A549 (cell line): ENCODE measurements at regions not wholly inside any gene's neighbourhood (a gene's known extent, or its start where the extent isn't known, plus 50 kb on each side); places are given as distances from the start of the nearest gene placed in this dataset.

ENCODE experiments used
- ATAC-seq, 2 experiments: fragments of 200-7000 bp in 1 of 2; fragments of >200 bp in 1 of 2; cut with Nextera tagmentation in 1 of 2; cut with Tn5 transposase in 1 of 2; 3 replicates each; pipeline versions ENCODE4 v1.8.0 to v1.9.1; 2018 to 2020; ENCODE audit warnings: mild to moderate bottlenecking in 1 of 2, moderate library complexity in 1 of 2
- CTCF ChIA-PET: fragments of 300-600 bp; sonication (Branson Sonifier 250); formaldehyde crosslinking; extraction: SDS; loops from one replicate; lab custom pipeline; 2021; ENCODE audit warnings: antibody characterized with exemption, inconsistent platforms; lab: Yijun Ruan, JAX
- POLR2A ChIA-PET: fragments of 350-600 bp; formaldehyde crosslinking; extraction: SDS; loops from one replicate; lab custom pipeline; 2021; ENCODE audit warnings: antibody characterized with exemption, inconsistent platforms; lab: Yijun Ruan, JAX
- DNase-seq, 2 experiments: peaks; one replicate each; pipeline versions ENCODE4 v3.0.0 to v3.0.0-alpha.2; 2011 to 2016; ENCODE audit warnings: low read depth in 1 of 2, low spot score in 1 of 2
- FAIRE-seq: peaks from 2 replicates; lab custom pipeline; 2011; peaks lifted over from hg19 to GRCh38; lab: Jason Lieb, UNC
- H3K27ac ChIP-seq, 2 experiments: fragments of >200 bp; sonication (Bioruptor Twin); formaldehyde crosslinking; 3 replicates each; pipeline ENCODE4 v1.5.1; 2016 to 2017
- H3K4me1 ChIP-seq: fragments of >200 bp; sonication (Bioruptor Twin); formaldehyde crosslinking; 3 replicates; pipeline ENCODE4 v1.6.1; 2016
- H3K4me2 ChIP-seq: fragments of >200 bp; sonication (Bioruptor Twin); formaldehyde crosslinking; 3 replicates; pipeline ENCODE4 v1.6.1; 2016
- H3K4me3 ChIP-seq: fragments of >200 bp; sonication (Bioruptor Twin); formaldehyde crosslinking; 3 replicates; pipeline ENCODE4 v1.5.1; 2016
- H3K9me3 ChIP-seq: fragments of >200 bp; sonication (Bioruptor Twin); formaldehyde crosslinking; 3 replicates; pipeline ENCODE4 v1.6.1; 2016
- ATOH8 ChIP-seq: fragments of 250-450 bp; sonication (Bioruptor Pico); IDR thresholded peaks from 2 replicates; pipeline ENCODE4 v1.5.0; 2020; ENCODE audit warnings: low read depth, mild to moderate bottlenecking, moderate library complexity
- BHLHE40 ChIP-seq: IDR thresholded peaks from 2 replicates; pipeline ENCODE4 v1.6.1; 2012; ENCODE audit warnings: low read depth, low read length, inconsistent platforms
- CBX8 ChIP-seq: fragments of 200-600 bp; sonication (generic); IDR thresholded peaks from 2 replicates; pipeline ENCODE4 v1.6.1; 2016
- CHD2 ChIP-seq: fragments of 150-350 bp; IDR thresholded peaks from 2 replicates; pipeline ENCODE4 v1.6.1; 2014; ENCODE audit warnings: low read length; ENCODE audit not compliant: partially characterized antibody
- CHD4 ChIP-seq: fragments of 200-600 bp; sonication (generic); IDR thresholded peaks from 2 replicates; pipeline ENCODE4 v1.6.1; 2016; ENCODE audit warnings: antibody characterized with exemption, mild to moderate bottlenecking, borderline replicate concordance
- CTCF ChIP-seq: fragments of >200 bp; sonication (Bioruptor Twin); formaldehyde crosslinking; IDR thresholded peaks from 3 replicates; pipeline ENCODE4 v1.5.1; 2016
- HES2 ChIP-seq: fragments of >200 bp; sonication (Bioruptor Twin); formaldehyde crosslinking; IDR thresholded peaks from 2 replicates; pipeline ENCODE4 v1.6.1; 2016
- HMGXB4 ChIP-seq: fragments of 250-450 bp; sonication (Bioruptor Pico); IDR thresholded peaks from 2 replicates; pipeline ENCODE4 v1.5.0; 2021; ENCODE audit warnings: mild to moderate bottlenecking, moderate library complexity, borderline replicate concordance
- HOXA7 ChIP-seq: fragments of 250-450 bp; sonication (Bioruptor Pico); IDR thresholded peaks from 2 replicates; pipeline ENCODE4 v1.5.0; 2020; ENCODE audit warnings: mild to moderate bottlenecking, moderate library complexity
- HOXB5 ChIP-seq: fragments of 250-450 bp; sonication (Bioruptor Pico); IDR thresholded peaks from 2 replicates; pipeline ENCODE4 v1.5.0; 2020; ENCODE audit warnings: mild to moderate bottlenecking, moderate library complexity
- MAFK ChIP-seq: fragments of 450-650 bp; IDR thresholded peaks from 2 replicates; pipeline ENCODE4 v1.6.1; 2014; ENCODE audit not compliant: partially characterized antibody
- MAX ChIP-seq: IDR thresholded peaks from 2 replicates; pipeline ENCODE4 v1.6.1; 2012
- MAZ ChIP-seq: fragments of 150-350 bp; IDR thresholded peaks from 2 replicates; pipeline ENCODE4 v1.6.1; 2014; ENCODE audit warnings: antibody characterized with exemption, low read depth, low read length, borderline replicate concordance
- NR3C1 ChIP-seq: fragments of >200 bp; sonication (Bioruptor Twin); formaldehyde crosslinking; IDR thresholded peaks from 3 replicates; pipeline ENCODE4 v1.6.1; 2017
- RNF2 ChIP-seq: fragments of 200-600 bp; sonication (generic); IDR thresholded peaks from 2 replicates; pipeline ENCODE4 v1.6.1; 2016; ENCODE audit warnings: low read depth, mild to moderate bottlenecking, antibody characterized with exemption, moderate library complexity, borderline replicate concordance
- SREBF2 ChIP-seq: fragments of 450-650 bp; IDR thresholded peaks from 2 replicates; pipeline ENCODE4 v1.6.1; 2014; ENCODE audit warnings: mild to moderate bottlenecking, moderate library complexity
- TFCP2L1 ChIP-seq: fragments of 250-450 bp; sonication (Bioruptor Pico); IDR thresholded peaks from 2 replicates; pipeline ENCODE4 v1.5.0; 2021; ENCODE audit warnings: mild to moderate bottlenecking

- no peak overlapping the region for H3K27ac ChIP-seq
- ATAC-seq (no peak), DNase-seq (no peak), FAIRE-seq (no peak)
- ChIA-PET POLR2A (no interaction called here), CTCF (no interaction called here)
- no peak overlapping the region for H3K4me2 ChIP-seq
- TF ChIP-seq SREBF2, result no peak
- no peak for TF ChIP-seq ATOH8 (CRISPR knock-in tag)
- no peak for TF ChIP-seq MAZ
- no peak overlapping the region for H3K4me3 ChIP-seq
- H3K9me3 ChIP-seq, result no peaks in the 10 kb centered on the region
- H3K4me1 ChIP-seq, result no peaks in the 10 kb centered on the region; the same call in 2 of the 3 replicates
Observed at GRCh38 chr2:146271131-146271831, 1573.5 kb upstream of the ACVR2A start.

- CTCF ChIA-PET, result no interaction called here
- ATAC-seq (no peak), FAIRE-seq (no peak), DNase-seq (no peak)
- no peak overlapping the region for H3K4me2 ChIP-seq
- POLR2A ChIA-PET, result no interaction called here
- no peak overlapping the region for H3K27ac ChIP-seq
- TF ChIP-seq RNF2 (no peak), TFCP2L1 (CRISPR knock-in tag) (no peak), HOXB5 (no peak), BHLHE40 (no peak), CBX8 (no peak), CHD2 (no peak), MAFK (no peak), HES2 (no peak), SREBF2 (no peak), HOXA7 (CRISPR knock-in tag) (no peak), CTCF (no peak), NR3C1 (no peak), HMGXB4 (CRISPR knock-in tag) (no peak)
- TF ChIP-seq, all 56 proteins: peak for 0
- H3K4me3 ChIP-seq, result no peak overlapping the region
- no peaks in the 10 kb centered on the region for H3K9me3 ChIP-seq
- H3K4me1 ChIP-seq, result no peaks in the 10 kb centered on the region; the same call in 2 of the 3 replicates
Observed at GRCh38 chr2:146270618-146271017, 1574.2 kb upstream of the ACVR2A start.

- Histone ChIP-seq H3K27ac (no peak overlapping the region), H3K9me3 (no peaks in the 10 kb centered on the region), H3K4me1 (no peaks in the 10 kb centered on the region; the same call in 2 of the 3 replicates), H3K4me3 (no peak overlapping the region), H3K4me2 (no peak overlapping the region)
- no peak for TF ChIP-seq CHD4
- TF ChIP-seq MAX, result no peak
- TF ChIP-seq TFCP2L1 (CRISPR knock-in tag), result no peak
- TF ChIP-seq CBX8, result no peak
- ChIA-PET CTCF (no interaction called here), POLR2A (no interaction called here)
- no peak for FAIRE-seq
- DNase-seq, result no peak
- ATAC-seq, result no peak
Observed at GRCh38 chr2:146267093-146267492, 1577.7 kb upstream of the ACVR2A start.
